GM12892 (cell line): ENCODE measurements at regions not wholly inside any gene's neighbourhood (a gene's known extent, or its start where the extent isn't known, plus 50 kb on each side); places are given as distances from the start of the nearest gene placed in this dataset.

Source experiments
- POLR2A ChIP-seq: IDR thresholded peaks from 2 replicates; pipeline ENCODE4 v1.6.1; 2011; ENCODE audit warnings: low read depth, low read length, control low read depth
- POLR2AphosphoS5 ChIP-seq: IDR thresholded peaks from 2 replicates; pipeline ENCODE4 v1.6.1; 2011; ENCODE audit warnings: low read depth, low read length, control low read depth

- no peak for TF ChIP-seq POLR2AphosphoS5
- no peak for TF ChIP-seq POLR2A
These were observed 95.0 kb upstream of the PAM start for GRCh38 chr5:102660111-102660510.
